Stimulated activated naive CD4-positive, alpha-beta T cell treated with Interleukin-2 at 50 U/mL for 16 hours (primary cell): ENCODE measurements at regions not wholly inside any gene's neighbourhood (a gene's known extent, or its start where the extent isn't known, plus 50 kb on each side); places are given as distances from the start of the nearest gene placed in this dataset.

ENCODE experiments used
- DNase-seq: peaks from one replicate; lab custom pipeline; 2025; lab: John Stamatoyannopoulos, UW

- DNase-seq, result no peak
Measured at GRCh38 chr13:42658019-42658418, 84.1 kb downstream of the TNFSF11 start.

GRCh38 chr13:42660333-42660965, 86.5 kb downstream of the TNFSF11 start:
- no peak for DNase-seq

- no peak for DNase-seq
Measured at GRCh38 chr13:42667638-42668037, 93.7 kb downstream of the TNFSF11 start.

GRCh38 chr13:42671502-42671901, 97.5 kb downstream of the TNFSF11 start:
- DNase-seq, result no peak

- DNase-seq, result no peak
Measured at GRCh38 chr13:42673677-42674076, 99.7 kb downstream of the TNFSF11 start.

- DNase-seq, result no peak
Measured at GRCh38 chr13:42680748-42681147, 100.6 kb upstream of the FAM216B start.

- no peak for DNase-seq
Measured at GRCh38 chr13:42681326-42682100, 99.9 kb upstream of the FAM216B start.

- no peak for DNase-seq
Measured at GRCh38 chr13:42684226-42684625, 97.2 kb upstream of the FAM216B start.

GRCh38 chr13:42685751-42686150, 95.6 kb upstream of the FAM216B start:
- DNase-seq, result no peak

- no peak for DNase-seq
Measured at GRCh38 chr13:42686165-42686564, 95.2 kb upstream of the FAM216B start.

- no peak for DNase-seq
Measured at GRCh38 chr13:42688821-42689220, 92.6 kb upstream of the FAM216B start.

GRCh38 chr13:42696191-42696590, 85.2 kb upstream of the FAM216B start:
- DNase-seq, result no peak

- no peak for DNase-seq
Measured at GRCh38 chr13:42699912-42700311, 81.5 kb upstream of the FAM216B start.

- DNase-seq, result no peak
Measured at GRCh38 chr13:42702716-42703115, 78.7 kb upstream of the FAM216B start.

- DNase-seq, result no peak
Measured at GRCh38 chr13:42703740-42704139, 77.6 kb upstream of the FAM216B start.

GRCh38 chr13:42706286-42706685, 75.1 kb upstream of the FAM216B start:
- no peak for DNase-seq

- DNase-seq, result no peak
Measured at GRCh38 chr13:42707048-42707447, 74.3 kb upstream of the FAM216B start.

- DNase-seq, result no peak
Measured at GRCh38 chr13:42707586-42707985, 73.8 kb upstream of the FAM216B start.

- DNase-seq, result no peak
Measured at GRCh38 chr13:42708391-42708790, 73.0 kb upstream of the FAM216B start.

GRCh38 chr13:42709276-42709675, 72.1 kb upstream of the FAM216B start:
- DNase-seq, result no peak

GRCh38 chr13:42715909-42716308, 65.5 kb upstream of the FAM216B start:
- DNase-seq, result no peak

- no peak for DNase-seq
Measured at GRCh38 chr13:42717176-42717575, 64.2 kb upstream of the FAM216B start.

- peak; percentile 26 for DNase-seq
Measured at GRCh38 chr13:42720113-42720857, 61.1 kb upstream of the FAM216B start.
